Central memory CD8-positive, alpha-beta T cell (primary cell): ENCODE measurements at regions not wholly inside any gene's neighbourhood (a gene's known extent, or its start where the extent isn't known, plus 50 kb on each side); places are given as distances from the start of the nearest gene placed in this dataset.

Source experiments
- ATAC-seq: fragments of 150-1000 bp; cut with Tn5 transposase; replicated peaks from 2 replicates; pipeline ENCODE4 v1.10.0; 2022; ENCODE audit warnings: mild to moderate bottlenecking, moderate FRiP score, moderate number of reproducible peaks; ENCODE audit not compliant: poor library complexity, severe bottlenecking; ENCODE audit errors: extremely low read depth
- DNase-seq, 2 donors: peaks; one replicate each; pipeline ENCODE4 v3.0.0; 2021; ENCODE audit warnings: low spot score in 2 of 2
- H3K27ac Mint-ChIP-seq: one replicate; pipeline ENCODE4 v1.8.0; 2022; ENCODE audit warnings: low read depth, mild to moderate bottlenecking, moderate library complexity, mixed read lengths
- H3K27me3 Mint-ChIP-seq: one replicate; pipeline ENCODE4 v1.8.0; 2022; ENCODE audit warnings: mixed read lengths
- H3K36me3 Mint-ChIP-seq: one replicate; pipeline ENCODE4 v1.8.0; 2022; ENCODE audit warnings: mild to moderate bottlenecking, moderate library complexity, mixed read lengths; ENCODE audit not compliant: insufficient read depth
- H3K4me1 Mint-ChIP-seq: one replicate; pipeline ENCODE4 v1.8.0; 2022; ENCODE audit warnings: mixed read lengths
- H3K4me3 Mint-ChIP-seq: one replicate; pipeline ENCODE4 v1.8.0; 2022; ENCODE audit warnings: mild to moderate bottlenecking, moderate library complexity, mixed read lengths
- H3K9me3 Mint-ChIP-seq: one replicate; pipeline ENCODE4 v1.8.0; 2022; ENCODE audit warnings: mixed read lengths

- DNase-seq (no peak), ATAC-seq (no peak)
- no peaks in the 10 kb centered on the region for H3K4me1 Mint-ChIP-seq
- peaks cover 30% of the 10 kb centered on the region for H3K9me3 Mint-ChIP-seq
- H3K36me3 Mint-ChIP-seq: no peaks in the 10 kb centered on the region
- no peaks in the 10 kb centered on the region for H3K27me3 Mint-ChIP-seq
- no peak overlapping the region for H3K4me3 Mint-ChIP-seq
- H3K27ac Mint-ChIP-seq: no peak overlapping the region
Observed at GRCh38 chr4:23991444-23991843, 101.6 kb upstream of the PPARGC1A start.

- no peak overlapping the region for H3K27ac Mint-ChIP-seq
- H3K36me3 Mint-ChIP-seq: no peaks in the 10 kb centered on the region
Observed at GRCh38 chr4:23986270-23986669, 96.4 kb upstream of the PPARGC1A start.

GRCh38 chr4:23981328-23981727 is 91.5 kb upstream of the PPARGC1A start:
- H3K4me1 Mint-ChIP-seq: no peaks in the 10 kb centered on the region
- H3K9me3 Mint-ChIP-seq: peaks cover 11% of the 10 kb centered on the region
- H3K27me3 Mint-ChIP-seq: no peaks in the 10 kb centered on the region
- no peak overlapping the region for H3K27ac Mint-ChIP-seq
- no peak for DNase-seq
- H3K4me3 Mint-ChIP-seq: no peak overlapping the region
- no peak for ATAC-seq
- H3K36me3 Mint-ChIP-seq: no peaks in the 10 kb centered on the region

More at GRCh38 chr4:23986270-23986669, 96.4 kb upstream of the PPARGC1A start:
- H3K4me3 Mint-ChIP-seq: no peak overlapping the region
- no peaks in the 10 kb centered on the region for H3K27me3 Mint-ChIP-seq
- H3K4me1 Mint-ChIP-seq: no peaks in the 10 kb centered on the region
- ATAC-seq (no peak), DNase-seq (no peak)
- H3K9me3 Mint-ChIP-seq: peaks cover 18% of the 10 kb centered on the region

- Mint-ChIP-seq H3K4me3 (no peak overlapping the region), H3K27ac (no peak overlapping the region), H3K27me3 (no peaks in the 10 kb centered on the region), H3K36me3 (no peaks in the 10 kb centered on the region), H3K4me1 (no peaks in the 10 kb centered on the region), H3K9me3 (peaks cover 17% of the 10 kb centered on the region)
- no peak for ATAC-seq
- no peak for DNase-seq
Observed at GRCh38 chr4:23979534-23979933, 89.7 kb upstream of the PPARGC1A start.

- ATAC-seq: no peak
- Mint-ChIP-seq H3K4me1 (no peaks in the 10 kb centered on the region), H3K27ac (no peak overlapping the region), H3K27me3 (no peaks in the 10 kb centered on the region), H3K36me3 (no peaks in the 10 kb centered on the region), H3K9me3 (peaks cover 12% of the 10 kb centered on the region), H3K4me3 (no peak overlapping the region)
- DNase-seq: no peak
Observed at GRCh38 chr4:23978002-23978401, 88.2 kb upstream of the PPARGC1A start.

- H3K36me3 Mint-ChIP-seq: no peaks in the 10 kb centered on the region
Observed at GRCh38 chr4:23976423-23976822, 86.6 kb upstream of the PPARGC1A start.

GRCh38 chr4:23973308-23973855 is 83.5 kb upstream of the PPARGC1A start:
- peaks cover 12% of the 10 kb centered on the region for H3K9me3 Mint-ChIP-seq
- H3K27me3 Mint-ChIP-seq: no peaks in the 10 kb centered on the region
- no peak overlapping the region for H3K27ac Mint-ChIP-seq
- DNase-seq (no peak), ATAC-seq (no peak)
- H3K36me3 Mint-ChIP-seq: no peaks in the 10 kb centered on the region
- H3K4me1 Mint-ChIP-seq: no peaks in the 10 kb centered on the region
- no peak overlapping the region for H3K4me3 Mint-ChIP-seq

More at GRCh38 chr4:23976423-23976822, 86.6 kb upstream of the PPARGC1A start:
- H3K4me3 Mint-ChIP-seq: no peak overlapping the region
- peaks cover 12% of the 10 kb centered on the region for H3K9me3 Mint-ChIP-seq
- H3K27me3 Mint-ChIP-seq: no peaks in the 10 kb centered on the region
- H3K4me1 Mint-ChIP-seq: no peaks in the 10 kb centered on the region
- no peak for ATAC-seq
- H3K27ac Mint-ChIP-seq: no peak overlapping the region
- DNase-seq: no peak

- no peaks in the 10 kb centered on the region for H3K4me1 Mint-ChIP-seq
- DNase-seq (no peak), ATAC-seq (no peak)
- no peak overlapping the region for H3K27ac Mint-ChIP-seq
- H3K27me3 Mint-ChIP-seq: no peaks in the 10 kb centered on the region
- H3K9me3 Mint-ChIP-seq: peaks cover 12% of the 10 kb centered on the region
- H3K4me3 Mint-ChIP-seq: no peak overlapping the region
- H3K36me3 Mint-ChIP-seq: no peaks in the 10 kb centered on the region
Observed at GRCh38 chr4:23972805-23973204, 83.0 kb upstream of the PPARGC1A start.

- Mint-ChIP-seq H3K27me3 (no peaks in the 10 kb centered on the region), H3K27ac (no peak overlapping the region), H3K36me3 (no peaks in the 10 kb centered on the region), H3K4me1 (no peaks in the 10 kb centered on the region), H3K9me3 (peaks cover 16% of the 10 kb centered on the region), H3K4me3 (no peak overlapping the region)
- ATAC-seq (no peak), DNase-seq (no peak)
Observed at GRCh38 chr4:23972187-23972586, 82.3 kb upstream of the PPARGC1A start.

GRCh38 chr4:23970201-23970850 is 80.5 kb upstream of the PPARGC1A start:
- ATAC-seq: no peak
- Mint-ChIP-seq H3K9me3 (peaks cover 10% of the 10 kb centered on the region), H3K4me1 (no peaks in the 10 kb centered on the region), H3K27me3 (no peaks in the 10 kb centered on the region), H3K4me3 (no peak overlapping the region), H3K36me3 (no peaks in the 10 kb centered on the region), H3K27ac (no peak overlapping the region)
- DNase-seq: no peak

GRCh38 chr4:23969635-23970145 is 79.8 kb upstream of the PPARGC1A start:
- ATAC-seq: no peak
- Mint-ChIP-seq H3K27me3 (no peaks in the 10 kb centered on the region), H3K4me3 (no peak overlapping the region), H3K36me3 (no peaks in the 10 kb centered on the region), H3K4me1 (no peaks in the 10 kb centered on the region), H3K27ac (no peak overlapping the region), H3K9me3 (peaks cover 11% of the 10 kb centered on the region)
- DNase-seq: no peak

GRCh38 chr4:23967281-23967680 is 77.4 kb upstream of the PPARGC1A start:
- ATAC-seq (no peak), DNase-seq (no peak)
- no peaks in the 10 kb centered on the region for H3K27me3 Mint-ChIP-seq
- H3K9me3 Mint-ChIP-seq: peaks cover 22% of the 10 kb centered on the region
- H3K4me1 Mint-ChIP-seq: no peaks in the 10 kb centered on the region
- H3K27ac Mint-ChIP-seq: no peak overlapping the region
- H3K4me3 Mint-ChIP-seq: no peak overlapping the region
- peaks cover 2% of the 10 kb centered on the region for H3K36me3 Mint-ChIP-seq

GRCh38 chr4:23966725-23967124 is 76.9 kb upstream of the PPARGC1A start:
- DNase-seq (no peak), ATAC-seq (no peak)
- H3K9me3 Mint-ChIP-seq: peaks cover 22% of the 10 kb centered on the region
- no peaks in the 10 kb centered on the region for H3K27me3 Mint-ChIP-seq
- H3K4me3 Mint-ChIP-seq: no peak overlapping the region
- no peaks in the 10 kb centered on the region for H3K4me1 Mint-ChIP-seq
- H3K27ac Mint-ChIP-seq: no peak overlapping the region
- H3K36me3 Mint-ChIP-seq: peaks cover 2% of the 10 kb centered on the region
